K562 (cell line): ENCODE measurements at regions not wholly inside any gene's neighbourhood (a gene's known extent, or its start where the extent isn't known, plus 50 kb on each side); places are given as distances from the start of the nearest gene placed in this dataset.

ENCODE experiments used
- ATAC-seq: fragments of 200-7000 bp; cut with Tn5 transposase; 3 replicates; pipeline ENCODE4 v1.9.1; 2020; ENCODE audit warnings: moderate library complexity
- BruUV-seq: library from RNA; stranded (reverse); fragments of 400-500 nt; replicated peaks from 2 replicates; lab custom pipeline; 2021; lab: Mats Ljungman, UMichigan
- CTCF ChIA-PET: fragments of 300-600 bp; formaldehyde crosslinking; extraction: SDS; loops from one replicate; lab custom pipeline; 2021; ENCODE audit warnings: low intra/inter-chr PET ratio; lab: Yijun Ruan, JAX
- POLR2A ChIA-PET: fragments of 300-600, 350-650 bp; sonication (Branson Sonifier 250); formaldehyde crosslinking; extraction: SDS; loops from one replicate; lab custom pipeline; 2021; ENCODE audit warnings: antibody characterized with exemption, inconsistent platforms; lab: Yijun Ruan, JAX
- DNase-seq, 4 experiments: peaks; one replicate each; pipeline versions ENCODE4 v3.0.0 to v3.0.0-alpha.2; 2011 to 2018; ENCODE audit warnings: low spot score in 3 of 4, mixed read lengths in 3 of 4; ENCODE audit errors: extremely low read depth in 1 of 4
- FAIRE-seq: peaks from 2 replicates; lab custom pipeline; 2011; peaks lifted over from hg19 to GRCh38; lab: Jason Lieb, UNC
- H2AFZ ChIP-seq: 2 replicates; pipeline ENCODE4 v1.6.0; 2011; ENCODE audit warnings: low read depth, low read length, control low read depth, inconsistent platforms
- H3K27ac ChIP-seq: fragments of 200-600 bp; 3 replicates; pipeline ENCODE4 v1.8.0; 2011; ENCODE audit warnings: low read depth, mild to moderate bottlenecking, control low read depth, inconsistent platforms, low read length, moderate library complexity, mixed read lengths; ENCODE audit errors: extremely low read depth
- H3K27me3 ChIP-seq, 2 experiments: fragments of 300-600 bp in 1 of 2; 2 replicates in 1 of 2; 3 replicates in 1 of 2; pipeline versions ENCODE4 v1.6.0 to v1.8.0; 2011; ENCODE audit warnings: inconsistent platforms in 2 of 2, low read length in 2 of 2, mild to moderate bottlenecking in 1 of 2, mixed read lengths in 1 of 2, moderate library complexity in 1 of 2; ENCODE audit not compliant: control insufficient read depth in 2 of 2, insufficient read depth in 2 of 2
- H3K36me3 ChIP-seq: fragments of 300-600 bp; 3 replicates; pipeline ENCODE4 v1.8.0; 2011; ENCODE audit warnings: mild to moderate bottlenecking, low read length, inconsistent platforms; ENCODE audit not compliant: control insufficient read depth, insufficient read depth
- H3K4me1 ChIP-seq, 2 experiments: fragments of 200-600 bp in 1 of 2; replicated peaks in 1 of 2; 2 replicates in 1 of 2; 3 replicates in 1 of 2; pipeline versions ENCODE4 v1.5.1 to v1.8.0; 2011; ENCODE audit warnings: inconsistent platforms in 2 of 2, low read length in 2 of 2, mild to moderate bottlenecking in 1 of 2, mixed read lengths in 1 of 2, moderate library complexity in 1 of 2; ENCODE audit not compliant: control insufficient read depth in 2 of 2, insufficient read depth in 2 of 2
- H3K4me2 ChIP-seq: 2 replicates; pipeline ENCODE4 v1.6.1; 2011; ENCODE audit warnings: low read length, control low read depth, inconsistent platforms, mixed read lengths; ENCODE audit not compliant: insufficient read depth
- H3K4me3 ChIP-seq: fragments of 200-600 bp; sonication (generic), shearing (Covaris generic); 2 replicates; pipeline ENCODE4 v1.5.1; 2016; ENCODE audit warnings: control low read depth, inconsistent platforms
- H3K79me2 ChIP-seq: fragments of 200-600 bp; 3 replicates; pipeline ENCODE4 v1.8.0; 2011; ENCODE audit warnings: low read length, inconsistent platforms; ENCODE audit not compliant: control insufficient read depth, insufficient read depth
- H3K9ac ChIP-seq, 2 experiments: 2 replicates each; pipeline versions ENCODE4 v1.6.0 to v1.6.1; 2011; ENCODE audit warnings: low read depth in 2 of 2, low read length in 2 of 2, control low read depth in 1 of 2, inconsistent platforms in 1 of 2, mild to moderate bottlenecking in 1 of 2, mixed read lengths in 1 of 2; ENCODE audit not compliant: insufficient read depth in 1 of 2
- H3K9me1 ChIP-seq: one replicate; pipeline ENCODE4 v1.6.0; 2011; ENCODE audit warnings: inconsistent platforms, mild to moderate bottlenecking, low read length, moderate library complexity; ENCODE audit not compliant: control insufficient read depth, insufficient read depth
- H3K9me3 ChIP-seq: replicated peaks from 2 replicates; pipeline ENCODE4 v1.5.1; 2011; ENCODE audit warnings: low read depth, low read length, inconsistent platforms; ENCODE audit not compliant: control insufficient read depth, insufficient read depth
- H4K20me1 ChIP-seq: replicated peaks from 2 replicates; pipeline ENCODE4 v1.6.1; 2011; ENCODE audit warnings: low read length, inconsistent platforms, mixed read lengths; ENCODE audit not compliant: control insufficient read depth, insufficient read depth
- FIP1L1 ChIP-seq: fragments of 200-400 bp; formaldehyde crosslinking; IDR thresholded peaks from 2 replicates; pipeline ENCODE4 v1.6.1; 2018; ENCODE audit warnings: mild to moderate bottlenecking, low read depth, low read length; ENCODE audit not compliant: poor library complexity, severe bottlenecking
- KDM2B ChIP-seq: fragments of 250-450 bp; sonication (Bioruptor Pico); IDR thresholded peaks from 2 replicates; pipeline ENCODE4 v1.8.0; 2021; ENCODE audit warnings: mild to moderate bottlenecking, moderate library complexity
- KLF10 ChIP-seq: fragments of 250-450 bp; sonication (Bioruptor Pico); IDR thresholded peaks from 2 replicates; pipeline ENCODE4 v1.6.1; 2021; ENCODE audit warnings: matching md5 sums
- LARP7 ChIP-seq: fragments of 450-650 bp; IDR thresholded peaks from 2 replicates; pipeline ENCODE4 v1.6.1; 2016
- NFE2L1 ChIP-seq: fragments of 450-650 bp; IDR thresholded peaks from 2 replicates; pipeline ENCODE4 v1.6.1; 2016; ENCODE audit warnings: missing genetic modification characterization, low read depth, mild to moderate bottlenecking, missing compliant biosample characterization, moderate library complexity, borderline replicate concordance
- TAF15 ChIP-seq: fragments of 200-400 bp; formaldehyde crosslinking; IDR thresholded peaks from 2 replicates; pipeline ENCODE4 v1.6.1; 2017; ENCODE audit warnings: mild to moderate bottlenecking, low read depth, low read length, moderate library complexity
- ZSCAN29 ChIP-seq: fragments of 450-650 bp; IDR thresholded peaks from 2 replicates; pipeline ENCODE4 v1.6.1; 2017
- WGBS: fragments of 100-300 bp; shearing (Covaris generic); methylation state at CpG from one replicate; pipeline ENCODE4 v1.1.6; 2016; ENCODE audit warnings: low coverage, mixed read lengths; ENCODE audit not compliant: insufficient coverage; ENCODE audit errors: missing lambda C conversion rate; 5-methylcytosine and 5-hydroxymethylcytosine counted together
- in situ Hi-C: fragments of 300-500 bp; cut with MboI; formaldehyde crosslinking; loops from 4 replicates; pipeline ENCODE4 v1.15.0; 2018; ENCODE audit warnings: inconsistent platforms, mixed read lengths
- intact Hi-C: fragments of 100-400 bp; cut with micrococcal nuclease; formaldehyde crosslinking; loops from 2 replicates; pipeline ENCODE4 v1.14.2; 2022
- TF ChIP-seq, protein P1 (sequence below): fragments of 450-650 bp; IDR thresholded peaks from 2 replicates; pipeline ENCODE4 v1.6.1; 2016
- TF ChIP-seq, protein P2 (sequence below): fragments of 200-400 bp; formaldehyde crosslinking; IDR thresholded peaks from 2 replicates; pipeline ENCODE4 v1.6.1; 2017; ENCODE audit warnings: mild to moderate bottlenecking, low read depth, low read length, moderate library complexity

DNA sequence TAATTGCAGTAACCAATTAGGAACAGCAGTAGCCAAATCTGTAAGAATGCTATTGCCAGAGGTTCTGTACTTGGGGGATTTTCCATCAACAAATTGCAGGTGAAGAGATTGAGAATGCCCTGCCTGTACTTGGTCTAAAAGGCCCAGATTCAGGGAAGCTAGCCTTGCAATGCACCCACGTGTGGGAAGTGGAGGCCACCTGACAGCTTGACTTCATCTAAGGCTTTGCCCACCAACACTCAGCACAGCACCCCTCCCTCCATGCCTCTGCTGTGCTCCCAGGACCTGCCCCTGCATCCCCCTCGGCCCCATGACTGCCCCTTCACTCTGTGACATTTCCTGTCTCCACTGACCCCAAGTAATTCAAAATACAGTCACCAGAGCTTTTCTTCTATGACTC is 79.1 kb upstream of the CDH5 start:
- WGBS = 0% methylated on average over 2 of the region's 2 CpGs
- CTCF ChIA-PET = no interaction called here
- no peaks in the 10 kb centered on the region for H4K20me1 ChIP-seq

More for the DNA sequence above, 79.1 kb upstream of the CDH5 start:
- intact Hi-C loops (no loop called here), in situ Hi-C loops (no loop called here)
- Histone ChIP-seq H3K27me3 (no peaks in the 10 kb centered on the region; a peak in 1 of 5 replicates), H3K4me1 (no peaks in the 10 kb centered on the region), H3K9me1 (no peaks in the 10 kb centered on the region), H3K27ac (no peak overlapping the region), H2AFZ (no peak overlapping the region), H3K79me2 (no peaks in the 10 kb centered on the region), H3K9ac (no peak overlapping the region), H3K4me2 (no peak overlapping the region), H3K9me3 (no peaks in the 10 kb centered on the region), H3K36me3 (no peaks in the 10 kb centered on the region), H3K4me3 (no peak overlapping the region)
- BruUV-seq = no TSS peak
- POLR2A ChIA-PET = no interaction called here
- DNase-seq = no peak
- no peak for FAIRE-seq
- ATAC-seq = no peak
- TF ChIP-seq KDM2B (CRISPR knock-in tag) (no peak), TAF15 (no peak), FIP1L1 (no peak), ZSCAN29 (no peak), KLF10 (no peak), NFE2L1 (no peak), LARP7 (no peak)
- TF ChIP-seq, protein P1, sequence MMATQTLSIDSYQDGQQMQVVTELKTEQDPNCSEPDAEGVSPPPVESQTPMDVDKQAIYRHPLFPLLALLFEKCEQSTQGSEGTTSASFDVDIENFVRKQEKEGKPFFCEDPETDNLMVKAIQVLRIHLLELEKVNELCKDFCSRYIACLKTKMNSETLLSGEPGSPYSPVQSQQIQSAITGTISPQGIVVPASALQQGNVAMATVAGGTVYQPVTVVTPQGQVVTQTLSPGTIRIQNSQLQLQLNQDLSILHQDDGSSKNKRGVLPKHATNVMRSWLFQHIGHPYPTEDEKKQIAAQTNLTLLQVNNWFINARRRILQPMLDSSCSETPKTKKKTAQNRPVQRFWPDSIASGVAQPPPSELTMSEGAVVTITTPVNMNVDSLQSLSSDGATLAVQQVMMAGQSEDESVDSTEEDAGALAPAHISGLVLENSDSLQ = no peak
- TF ChIP-seq, protein P2, sequence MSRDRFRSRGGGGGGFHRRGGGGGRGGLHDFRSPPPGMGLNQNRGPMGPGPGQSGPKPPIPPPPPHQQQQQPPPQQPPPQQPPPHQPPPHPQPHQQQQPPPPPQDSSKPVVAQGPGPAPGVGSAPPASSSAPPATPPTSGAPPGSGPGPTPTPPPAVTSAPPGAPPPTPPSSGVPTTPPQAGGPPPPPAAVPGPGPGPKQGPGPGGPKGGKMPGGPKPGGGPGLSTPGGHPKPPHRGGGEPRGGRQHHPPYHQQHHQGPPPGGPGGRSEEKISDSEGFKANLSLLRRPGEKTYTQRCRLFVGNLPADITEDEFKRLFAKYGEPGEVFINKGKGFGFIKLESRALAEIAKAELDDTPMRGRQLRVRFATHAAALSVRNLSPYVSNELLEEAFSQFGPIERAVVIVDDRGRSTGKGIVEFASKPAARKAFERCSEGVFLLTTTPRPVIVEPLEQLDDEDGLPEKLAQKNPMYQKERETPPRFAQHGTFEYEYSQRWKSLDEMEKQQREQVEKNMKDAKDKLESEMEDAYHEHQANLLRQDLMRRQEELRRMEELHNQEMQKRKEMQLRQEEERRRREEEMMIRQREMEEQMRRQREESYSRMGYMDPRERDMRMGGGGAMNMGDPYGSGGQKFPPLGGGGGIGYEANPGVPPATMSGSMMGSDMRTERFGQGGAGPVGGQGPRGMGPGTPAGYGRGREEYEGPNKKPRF = no peak
